Heart left ventricle (tissue), 16 donors: ENCODE measurements at regions not wholly inside any gene's neighbourhood (a gene's known extent, or its start where the extent isn't known, plus 50 kb on each side); places are given as distances from the start of the nearest gene placed in this dataset.

ENCODE experiments used
- ATAC-seq, 4 donors: fragments of 200-7000 bp; cut with Tn5 transposase; one replicate each; pipeline ENCODE4 v1.9.1; 2020 to 2022; ENCODE audit warnings: moderate library complexity in 4 of 4, mild to moderate bottlenecking in 3 of 4, moderate number of reproducible peaks in 1 of 4
- DNase-seq, 5 donors: peaks; one replicate each; pipeline ENCODE4 v3.0.0-alpha.2; 2020
- H3K27ac ChIP-seq, 12 donors: fragments of 200-600 bp; sonication (generic) in 4 of 12; one replicate each; pipeline versions ENCODE4 v1.5.0 to v1.8.0; 2016 to 2022; ENCODE audit warnings: mild to moderate bottlenecking in 2 of 12
- H3K27me3 ChIP-seq, 9 donors: fragments of 200-600 bp; sonication (generic) in 2 of 9; one replicate each; pipeline versions ENCODE4 v1.5.1 to v1.8.0; 2016 to 2022; ENCODE audit warnings: mild to moderate bottlenecking in 3 of 9
- H3K36me3 ChIP-seq, 9 donors: fragments of 200-600 bp; sonication (generic) in 2 of 9; one replicate each; pipeline versions ENCODE4 v1.5.0 to v1.8.0; 2018 to 2022; ENCODE audit warnings: mild to moderate bottlenecking in 2 of 9
- H3K4me1 ChIP-seq, 12 donors: fragments of 200-600 bp; sonication (generic) in 4 of 12; one replicate each; pipeline versions ENCODE4 v1.5.0 to v1.8.0; 2016 to 2022; ENCODE audit warnings: mild to moderate bottlenecking in 3 of 12
- H3K4me3 ChIP-seq, 12 donors: fragments of 200-600 bp; sonication (generic) in 4 of 12; one replicate each; pipeline versions ENCODE4 v1.5.0 to v1.8.0; 2017 to 2022; ENCODE audit warnings: mild to moderate bottlenecking in 9 of 12, moderate library complexity in 4 of 12
- H3K9me3 ChIP-seq, 12 donors: fragments of 200-600 bp; sonication (generic) in 4 of 12; one replicate each; pipeline versions ENCODE4 v1.5.0 to v1.8.0; 2016 to 2022; ENCODE audit warnings: mild to moderate bottlenecking in 1 of 12
- POLR2A ChIP-seq, 2 donors: fragments of 450-650 bp; IDR thresholded peaks; one replicate each; pipeline ENCODE4 v1.6.1; 2017; ENCODE audit warnings: antibody characterized with exemption in 2 of 2, mild to moderate bottlenecking in 2 of 2, moderate library complexity in 2 of 2
- WGBS, 4 donors: extraction: QIAGEN DNeasy Blood & Tissue Kit in 2 of 4; methylation state at CpG; one replicate each; pipeline versions ENCODE4 v1.1.5 to v1.1.7; 2013 to 2018; 5-methylcytosine and 5-hydroxymethylcytosine counted together
- intact Hi-C, 10 donors: fragments of 100-400 bp; cut with DNase I; formaldehyde crosslinking; loops; one replicate each; pipeline versions ENCODE4 v1.11.1 to v1.14.2; 2022
- TF ChIP-seq, protein P1 (sequence below), 12 donors: fragments of 200-600 bp; sonication (generic) in 4 of 12; IDR thresholded peaks; one replicate each; pipeline versions ENCODE4 v1.5.0 to v1.8.0; 2018 to 2022; ENCODE audit warnings: antibody characterized with exemption in 12 of 12, mild to moderate bottlenecking in 5 of 12
- donor health status: ischemic (EF 13 %, LVEDD 7.1; RV severe dilation, severe dysfunction).
- donor health status: healthy with polysubstance abuse.
- donor health status: DM: no; HTN: yes; CAD: no.
- donor health status: DM: no; HTN: no; CAD: no.
- donor health status: ischemic (EF 25% LVEDD 6.9; RV normal size, moderate dysfunction).
- donor health status: ischemic (EF 25% LVEDD 5.7; RV mildly dilated, moderate dysfunction).
- donor health status: healthy.
- donor health status: DM: yes; HTN: yes; CAD: no.
- donor health status: ischemic (EF 35%, LVEDD 5.7; RV mildly dilated, moderate dysfunction).
- donor health status: nonischemic (EF 11% LVEDD 7.7; RV severe dilation, severe dysfunction).
- donor health status: DM: yes; HTN: yes; CAD: no.
- donor health status: PGD.
- donor health status: ischemic (EF 29% LVEDD 5.4; RV normal size, mild dysfunction).
- donor health status: nonischemic (EF 23%, LVEDD 6.1; RV moderate dilation, normal function).

DNA sequence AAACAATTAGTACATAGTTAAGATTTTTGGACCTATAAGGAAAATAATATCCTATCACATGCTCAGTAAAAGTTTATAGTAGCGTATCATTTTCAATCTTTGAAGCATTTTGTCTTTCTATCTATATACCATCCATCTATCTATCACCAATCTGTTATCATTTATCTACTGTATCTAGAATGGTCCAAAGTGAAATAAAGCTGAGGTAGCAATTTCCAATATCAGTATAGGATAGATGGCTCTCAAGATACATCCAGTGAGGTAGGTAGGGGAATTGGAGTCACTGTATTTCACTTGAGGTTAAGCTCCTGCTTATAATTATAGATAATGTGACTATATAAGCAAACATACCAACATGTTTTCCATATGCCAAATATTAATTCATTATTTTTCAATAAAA is 889.1 kb upstream of the CTNND2 start:
- no peaks in the 10 kb centered on the region for H3K4me1 ChIP-seq
- no peak for ATAC-seq
- no peak for DNase-seq
- H3K4me3 ChIP-seq = no peak overlapping the region
- 92 to 97% (median 95%) methylated on average over 1 of the region's 1 CpG for WGBS, 4 donors
- no peaks in the 10 kb centered on the region for H3K27me3 ChIP-seq
- TF ChIP-seq, protein P1, sequence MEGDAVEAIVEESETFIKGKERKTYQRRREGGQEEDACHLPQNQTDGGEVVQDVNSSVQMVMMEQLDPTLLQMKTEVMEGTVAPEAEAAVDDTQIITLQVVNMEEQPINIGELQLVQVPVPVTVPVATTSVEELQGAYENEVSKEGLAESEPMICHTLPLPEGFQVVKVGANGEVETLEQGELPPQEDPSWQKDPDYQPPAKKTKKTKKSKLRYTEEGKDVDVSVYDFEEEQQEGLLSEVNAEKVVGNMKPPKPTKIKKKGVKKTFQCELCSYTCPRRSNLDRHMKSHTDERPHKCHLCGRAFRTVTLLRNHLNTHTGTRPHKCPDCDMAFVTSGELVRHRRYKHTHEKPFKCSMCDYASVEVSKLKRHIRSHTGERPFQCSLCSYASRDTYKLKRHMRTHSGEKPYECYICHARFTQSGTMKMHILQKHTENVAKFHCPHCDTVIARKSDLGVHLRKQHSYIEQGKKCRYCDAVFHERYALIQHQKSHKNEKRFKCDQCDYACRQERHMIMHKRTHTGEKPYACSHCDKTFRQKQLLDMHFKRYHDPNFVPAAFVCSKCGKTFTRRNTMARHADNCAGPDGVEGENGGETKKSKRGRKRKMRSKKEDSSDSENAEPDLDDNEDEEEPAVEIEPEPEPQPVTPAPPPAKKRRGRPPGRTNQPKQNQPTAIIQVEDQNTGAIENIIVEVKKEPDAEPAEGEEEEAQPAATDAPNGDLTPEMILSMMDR (IDR thresholded peaks at IDR 0.05) = no peak
- TF ChIP-seq POLR2A (IDR thresholded peaks at IDR 0.05) = no peak
- intact Hi-C loops = no loop called here
- H3K9me3 ChIP-seq = peaks cover 0 to 12% (median 0%) of the 10 kb centered on the region in 12 donors
- H3K36me3 ChIP-seq = no peaks in the 10 kb centered on the region
- H3K27ac ChIP-seq = no peak overlapping the region

DNA sequence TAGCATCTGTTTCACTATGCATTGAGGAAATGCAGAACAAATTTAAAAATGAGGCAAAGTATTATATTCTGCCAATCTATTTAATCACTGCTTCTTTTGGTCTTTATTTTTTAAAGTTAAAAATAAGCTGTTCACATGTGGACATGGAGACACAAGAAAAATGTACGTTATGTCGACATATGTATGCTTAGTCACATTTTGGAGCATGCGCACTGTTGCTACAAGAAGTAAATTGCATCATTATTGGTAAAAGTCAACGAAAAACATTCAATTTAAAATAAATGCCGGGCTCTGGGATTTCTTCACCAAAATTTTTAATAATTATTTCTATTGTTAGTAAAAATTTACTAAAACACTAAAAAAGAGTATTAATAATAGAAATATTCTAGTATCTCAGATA is 876.3 kb upstream of the CTNND2 start:
- no peak for TF ChIP-seq POLR2A (IDR thresholded peaks at IDR 0.05)
- TF ChIP-seq, protein P1 (IDR thresholded peaks at IDR 0.05) = no peak
- intact Hi-C loops = no loop called here
- no peak for DNase-seq
- Histone ChIP-seq H3K9me3 (peaks cover 0 to 3% (median 0%) of the 10 kb centered on the region in 12 donors), H3K27ac (no peak overlapping the region), H3K36me3 (no peaks in the 10 kb centered on the region), H3K4me3 (no peak overlapping the region), H3K4me1 (no peaks in the 10 kb centered on the region), H3K27me3 (no peaks in the 10 kb centered on the region)
- WGBS, 4 donors = 78 to 81% (median 79%) methylated on average over 5 of the region's 5 CpGs
- ATAC-seq = no peak

DNA sequence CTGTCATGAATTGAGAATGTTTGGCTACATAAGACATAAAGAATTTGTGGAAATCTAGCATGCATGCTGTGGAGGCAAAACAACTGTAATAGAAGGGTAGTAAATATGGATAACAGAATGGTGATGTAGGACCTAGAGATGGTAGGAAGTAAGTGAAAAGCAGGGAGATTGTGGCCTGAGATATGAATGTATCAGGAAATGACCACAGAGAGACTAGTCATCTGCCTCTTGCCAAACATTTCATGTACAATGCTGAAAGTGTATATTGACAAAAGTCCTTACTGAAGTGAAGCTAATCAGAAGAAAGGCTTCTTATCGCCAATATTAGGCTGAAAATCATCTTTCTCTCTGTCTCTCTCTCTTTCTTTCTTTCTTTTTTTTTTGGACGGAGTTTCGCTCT is 873.1 kb upstream of the CTNND2 start:
- DNase-seq = no peak
- TF ChIP-seq, protein P1 (IDR thresholded peaks at IDR 0.05) = no peak
- no peak for TF ChIP-seq POLR2A (IDR thresholded peaks at IDR 0.05)
- intact Hi-C loops = no loop called here
- Histone ChIP-seq H3K27me3 (no peaks in the 10 kb centered on the region), H3K4me1 (no peaks in the 10 kb centered on the region), H3K4me3 (no peak overlapping the region), H3K27ac (no peak overlapping the region), H3K9me3 (peaks cover 0 to 3% (median 0%) of the 10 kb centered on the region in 12 donors), H3K36me3 (no peaks in the 10 kb centered on the region)
- WGBS, 4 donors = 82 to 91% (median 86%) methylated on average over 3 of the region's 3 CpGs
- ATAC-seq = no peak

DNA sequence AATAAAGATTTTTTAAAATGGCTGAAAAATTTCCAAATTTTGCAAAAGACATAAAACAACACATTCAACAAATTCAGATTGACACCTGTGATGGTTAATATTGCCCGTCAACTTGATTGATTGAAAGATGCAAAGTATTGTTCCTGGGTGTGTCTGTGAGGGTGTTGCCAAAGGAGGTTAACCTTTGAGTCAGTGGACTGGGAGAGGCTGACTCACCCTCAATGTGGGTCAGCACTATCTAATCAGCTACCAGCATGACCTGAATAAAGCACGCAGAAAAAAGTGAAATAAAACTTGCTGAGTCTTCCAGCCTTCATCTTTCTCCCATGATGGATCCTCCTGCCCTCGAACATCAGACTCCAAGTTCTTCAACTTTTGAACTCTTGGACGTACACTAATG is 868.0 kb upstream of the CTNND2 start:
- ATAC-seq (no peak), DNase-seq (no peak)
- H3K27ac ChIP-seq = no peak overlapping the region
- H3K9me3 ChIP-seq = peaks cover 0 to 11% (median 0%) of the 10 kb centered on the region in 12 donors
- no peak overlapping the region for H3K4me3 ChIP-seq
- TF ChIP-seq POLR2A (IDR thresholded peaks at IDR 0.05) = no peak
- TF ChIP-seq, protein P1 (IDR thresholded peaks at IDR 0.05) = no peak
- no peaks in the 10 kb centered on the region for H3K36me3 ChIP-seq
- intact Hi-C loops = no loop called here
- no peaks in the 10 kb centered on the region for H3K27me3 ChIP-seq
- H3K4me1 ChIP-seq = no peaks in the 10 kb centered on the region
- 65 to 79% (median 73%) methylated on average over 4 of the region's 4 CpGs for WGBS, 4 donors
